Glutamatergic neuron (in vitro differentiated cells): ENCODE measurements at regions not wholly inside any gene's neighbourhood (a gene's known extent, or its start where the extent isn't known, plus 50 kb on each side); places are given as distances from the start of the nearest gene placed in this dataset.
"Not testable (repeated sequence)": the region's sequence is repeated elsewhere in the genome, so short reads cannot be mapped to it uniquely, and the experiment has no call there.

Source experiments
- DNase-seq: peaks from one replicate; pipeline ENCODE4 v3.0.0; 2022
- H3K27ac Mint-ChIP-seq: one replicate; pipeline ENCODE4 v1.8.0; 2020; ENCODE audit warnings: mild to moderate bottlenecking, mixed read lengths, inconsistent platforms; ENCODE audit not compliant: unreplicated experiment
- H3K27me3 Mint-ChIP-seq: one replicate; pipeline ENCODE4 v1.8.0; 2020; ENCODE audit warnings: mild to moderate bottlenecking, moderate library complexity, mixed read lengths, inconsistent platforms; ENCODE audit not compliant: unreplicated experiment
- H3K36me3 Mint-ChIP-seq: one replicate; pipeline ENCODE4 v1.8.0; 2020; ENCODE audit warnings: mild to moderate bottlenecking, mixed read lengths, inconsistent platforms; ENCODE audit not compliant: unreplicated experiment
- H3K4me1 Mint-ChIP-seq: one replicate; pipeline ENCODE4 v1.8.0; 2020; ENCODE audit warnings: mild to moderate bottlenecking, low read depth, mixed read lengths, inconsistent platforms; ENCODE audit not compliant: unreplicated experiment
- H3K4me3 Mint-ChIP-seq: one replicate; pipeline ENCODE4 v1.8.0; 2020; ENCODE audit warnings: mild to moderate bottlenecking, mixed read lengths, inconsistent platforms; ENCODE audit not compliant: unreplicated experiment
- H3K9me3 Mint-ChIP-seq: one replicate; pipeline ENCODE4 v1.8.0; 2020; ENCODE audit warnings: mild to moderate bottlenecking, moderate library complexity, mixed read lengths, inconsistent platforms; ENCODE audit not compliant: unreplicated experiment
- TF ChIP-seq, protein P1 (sequence below): fragments of 200-600 bp; sonication (generic); IDR thresholded peaks from one replicate; pipeline ENCODE4 v1.5.0; 2021; ENCODE audit not compliant: partially characterized antibody, unreplicated experiment

DNA sequence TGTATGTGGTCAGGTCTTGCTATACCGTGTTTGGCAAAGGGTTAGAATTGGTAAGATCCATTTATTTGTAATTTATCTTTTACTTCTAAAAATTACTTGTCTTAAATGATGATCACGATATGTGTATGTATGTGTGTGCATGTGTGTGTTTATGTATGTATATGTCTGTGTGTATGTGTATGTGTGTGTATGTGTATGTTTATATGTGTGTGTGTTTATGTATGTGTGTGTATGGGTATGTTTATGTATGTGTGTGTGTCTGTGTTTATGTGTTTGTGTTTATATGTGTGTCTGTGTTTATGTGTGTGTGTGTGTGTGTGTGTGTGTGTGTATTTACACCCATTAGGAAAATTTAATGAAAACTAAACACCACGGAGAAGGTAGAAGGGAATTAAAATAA, 176.9 kb upstream of the FZD8 start:
- Mint-ChIP-seq H3K36me3 (no peaks in the 10 kb centered on the region), H3K4me3 (no peak overlapping the region), H3K27ac (no peak overlapping the region), H3K27me3 (peaks cover 3% of the 10 kb centered on the region), H3K4me1 (peaks cover 20% of the 10 kb centered on the region), H3K9me3 (no peaks in the 10 kb centered on the region)
- DNase-seq = no peak
- TF ChIP-seq, protein P1, sequence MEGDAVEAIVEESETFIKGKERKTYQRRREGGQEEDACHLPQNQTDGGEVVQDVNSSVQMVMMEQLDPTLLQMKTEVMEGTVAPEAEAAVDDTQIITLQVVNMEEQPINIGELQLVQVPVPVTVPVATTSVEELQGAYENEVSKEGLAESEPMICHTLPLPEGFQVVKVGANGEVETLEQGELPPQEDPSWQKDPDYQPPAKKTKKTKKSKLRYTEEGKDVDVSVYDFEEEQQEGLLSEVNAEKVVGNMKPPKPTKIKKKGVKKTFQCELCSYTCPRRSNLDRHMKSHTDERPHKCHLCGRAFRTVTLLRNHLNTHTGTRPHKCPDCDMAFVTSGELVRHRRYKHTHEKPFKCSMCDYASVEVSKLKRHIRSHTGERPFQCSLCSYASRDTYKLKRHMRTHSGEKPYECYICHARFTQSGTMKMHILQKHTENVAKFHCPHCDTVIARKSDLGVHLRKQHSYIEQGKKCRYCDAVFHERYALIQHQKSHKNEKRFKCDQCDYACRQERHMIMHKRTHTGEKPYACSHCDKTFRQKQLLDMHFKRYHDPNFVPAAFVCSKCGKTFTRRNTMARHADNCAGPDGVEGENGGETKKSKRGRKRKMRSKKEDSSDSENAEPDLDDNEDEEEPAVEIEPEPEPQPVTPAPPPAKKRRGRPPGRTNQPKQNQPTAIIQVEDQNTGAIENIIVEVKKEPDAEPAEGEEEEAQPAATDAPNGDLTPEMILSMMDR = no peak

DNA sequence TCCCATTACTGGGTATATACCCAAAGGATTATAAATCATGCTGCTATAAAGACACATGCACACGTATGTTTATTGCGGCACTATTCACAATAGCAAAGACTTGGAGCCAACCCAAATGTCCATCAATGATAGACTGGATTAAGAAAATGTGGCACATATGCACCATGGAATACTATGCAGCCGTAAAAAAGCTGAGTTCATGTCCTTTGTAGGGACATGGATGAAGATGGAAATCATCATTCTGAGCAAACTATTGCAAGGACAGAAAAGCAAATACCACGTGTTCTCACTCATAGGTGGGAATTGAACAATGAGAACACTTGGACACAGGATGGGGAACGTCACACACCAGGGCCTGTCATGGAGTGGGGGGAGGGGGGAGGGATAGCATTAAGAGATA, 175.0 kb upstream of the FZD8 start:
- not testable (repeated sequence) for H3K4me3 Mint-ChIP-seq, H3K27me3 Mint-ChIP-seq

DNA sequence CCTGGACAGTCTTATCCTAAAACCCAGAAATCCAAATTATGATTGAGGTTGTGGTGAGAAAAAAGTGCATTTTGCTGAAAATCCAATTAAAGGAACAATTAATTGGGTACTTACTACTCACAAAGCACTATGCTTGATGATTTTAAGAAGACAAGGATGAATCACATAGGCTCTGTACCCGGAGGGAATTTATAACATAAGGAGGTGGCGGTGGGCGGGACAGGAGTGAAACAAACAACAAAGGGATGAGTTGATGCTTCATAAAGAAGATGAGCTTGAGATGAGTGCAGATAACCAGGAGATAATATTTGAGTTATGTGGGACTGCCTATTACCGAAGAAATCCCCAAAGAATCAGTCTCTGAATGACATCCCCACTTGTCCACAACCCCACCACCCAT, 171.1 kb upstream of the FZD8 start:
- TF ChIP-seq, protein P1 = no peak
- DNase-seq = no peak

More for the DNA sequence above, 175.0 kb upstream of the FZD8 start:
- H3K27ac Mint-ChIP-seq, DNase-seq, H3K9me3 Mint-ChIP-seq, H3K36me3 Mint-ChIP-seq: not testable (repeated sequence)
- peaks cover 11% of the 10 kb centered on the region for H3K4me1 Mint-ChIP-seq

DNA sequence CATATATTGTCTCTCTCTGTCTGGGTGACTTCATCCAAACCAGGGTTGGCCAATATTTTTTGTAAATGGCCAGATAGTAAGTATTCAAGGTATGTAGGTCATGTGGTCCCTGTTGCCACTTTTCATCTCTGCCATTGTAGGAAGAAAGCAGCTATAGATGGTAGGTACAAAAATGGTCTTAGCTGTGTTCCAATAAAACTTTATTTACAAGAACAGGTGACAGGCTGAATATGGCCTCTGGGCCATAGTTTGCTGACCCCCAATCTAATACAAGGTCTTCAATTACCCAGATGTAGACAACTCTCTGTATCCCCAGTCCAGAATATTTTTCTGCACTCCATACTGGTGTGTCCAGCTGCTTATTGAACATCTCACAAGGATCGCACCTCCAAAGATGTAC, 166.2 kb upstream of the FZD8 start:
- DNase-seq = no peak
- H3K27me3 Mint-ChIP-seq = peaks cover 3% of the 10 kb centered on the region
- peaks cover 2% of the 10 kb centered on the region for H3K9me3 Mint-ChIP-seq
- TF ChIP-seq, protein P1 = no peak
- H3K4me1 Mint-ChIP-seq = no peaks in the 10 kb centered on the region
- H3K4me3 Mint-ChIP-seq = no peak overlapping the region
- no peak overlapping the region for H3K27ac Mint-ChIP-seq
- H3K36me3 Mint-ChIP-seq = no peaks in the 10 kb centered on the region

More for the DNA sequence above, 171.1 kb upstream of the FZD8 start:
- no peaks in the 10 kb centered on the region for H3K36me3 Mint-ChIP-seq
- H3K27me3 Mint-ChIP-seq = no peaks in the 10 kb centered on the region
- no peak overlapping the region for H3K27ac Mint-ChIP-seq
- no peaks in the 10 kb centered on the region for H3K4me1 Mint-ChIP-seq
- H3K9me3 Mint-ChIP-seq = no peaks in the 10 kb centered on the region
- H3K4me3 Mint-ChIP-seq = no peak overlapping the region

DNA sequence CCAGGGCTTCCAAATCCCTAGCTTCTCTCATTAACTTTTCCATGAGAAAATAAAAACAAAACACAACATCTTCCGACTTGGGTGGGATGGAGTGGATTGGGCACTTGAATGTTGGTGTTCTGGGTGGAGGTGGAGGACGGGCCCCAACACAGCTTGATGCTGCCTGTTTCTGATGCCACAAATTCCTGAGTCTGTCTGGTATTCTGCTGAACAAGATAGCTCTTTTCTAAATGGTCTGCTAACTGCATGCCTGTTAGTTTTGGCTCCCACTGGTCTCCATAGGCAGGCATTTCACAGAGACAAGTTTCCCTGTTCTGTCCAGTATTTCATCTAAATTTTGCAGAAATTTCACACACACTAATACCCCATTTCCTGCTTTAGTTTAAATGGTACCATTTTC, 160.9 kb upstream of the FZD8 start:
- H3K36me3 Mint-ChIP-seq = peaks cover 6% of the 10 kb centered on the region
- no peaks in the 10 kb centered on the region for H3K4me1 Mint-ChIP-seq
- no peak for DNase-seq
- no peak overlapping the region for H3K4me3 Mint-ChIP-seq
- no peak overlapping the region for H3K27ac Mint-ChIP-seq
- TF ChIP-seq, protein P1 = no peak
- H3K27me3 Mint-ChIP-seq = peaks cover 8% of the 10 kb centered on the region
- H3K9me3 Mint-ChIP-seq = peaks cover 2% of the 10 kb centered on the region

DNA sequence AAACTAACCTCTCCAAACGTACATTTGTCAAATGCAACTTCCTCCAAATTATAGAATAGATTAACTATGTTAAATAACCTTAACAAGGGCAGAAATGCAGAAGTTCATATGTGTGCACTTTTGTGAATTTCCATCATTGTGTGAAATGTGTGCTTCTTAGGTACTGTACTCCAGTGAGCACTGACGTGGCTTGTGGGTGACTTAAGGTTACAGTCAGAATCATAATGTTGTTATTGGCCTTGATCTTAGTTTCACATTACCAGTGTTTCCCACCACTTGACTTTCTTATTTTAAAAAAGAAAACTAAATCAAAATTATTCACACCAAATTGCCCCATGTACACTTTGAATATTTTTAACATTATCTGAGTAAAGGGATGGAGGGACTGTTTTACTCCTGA, 155.1 kb upstream of the FZD8 start:
- TF ChIP-seq, protein P1 = no peak
- Mint-ChIP-seq H3K4me3 (no peak overlapping the region), H3K27me3 (peaks cover 5% of the 10 kb centered on the region), H3K4me1 (no peaks in the 10 kb centered on the region), H3K36me3 (peaks cover 3% of the 10 kb centered on the region), H3K27ac (no peak overlapping the region), H3K9me3 (peaks cover 7% of the 10 kb centered on the region)
- no peak for DNase-seq
